Nephron (organoid): ENCODE measurements at regions not wholly inside any gene's neighbourhood (a gene's known extent, or its start where the extent isn't known, plus 50 kb on each side); places are given as distances from the start of the nearest gene placed in this dataset.

Source experiments
- H3K27ac Mint-ChIP-seq, 3 experiments: 2 replicates each; pipeline ENCODE4 v1.8.0; 2020; ENCODE audit warnings: mixed read lengths in 3 of 3, mild to moderate bottlenecking in 2 of 3, moderate library complexity in 1 of 3
- H3K27me3 Mint-ChIP-seq: 2 replicates; pipeline ENCODE4 v1.8.0; 2021; ENCODE audit warnings: low read depth, mild to moderate bottlenecking, moderate library complexity, mixed read lengths
- H3K36me3 Mint-ChIP-seq: 2 replicates; pipeline ENCODE4 v1.8.0; 2020; ENCODE audit warnings: low read depth, mixed read lengths
- H3K4me1 Mint-ChIP-seq: 2 replicates; pipeline ENCODE4 v1.8.0; 2020; ENCODE audit warnings: mixed read lengths
- H3K4me3 Mint-ChIP-seq, 3 experiments: 2 replicates each; pipeline ENCODE4 v1.8.0; 2020; ENCODE audit warnings: mild to moderate bottlenecking in 3 of 3, mixed read lengths in 3 of 3, moderate library complexity in 2 of 3
- H3K9me3 Mint-ChIP-seq: 2 replicates; pipeline ENCODE4 v1.8.0; 2020; ENCODE audit warnings: mixed read lengths
- TF ChIP-seq, protein P1 (sequence below), 3 experiments: fragments of 200-600 bp; sonication (generic); IDR thresholded peaks; one replicate each; pipeline ENCODE4 v1.5.0; 2021; ENCODE audit warnings: antibody characterized with exemption in 3 of 3; ENCODE audit not compliant: unreplicated experiment in 3 of 3

DNA sequence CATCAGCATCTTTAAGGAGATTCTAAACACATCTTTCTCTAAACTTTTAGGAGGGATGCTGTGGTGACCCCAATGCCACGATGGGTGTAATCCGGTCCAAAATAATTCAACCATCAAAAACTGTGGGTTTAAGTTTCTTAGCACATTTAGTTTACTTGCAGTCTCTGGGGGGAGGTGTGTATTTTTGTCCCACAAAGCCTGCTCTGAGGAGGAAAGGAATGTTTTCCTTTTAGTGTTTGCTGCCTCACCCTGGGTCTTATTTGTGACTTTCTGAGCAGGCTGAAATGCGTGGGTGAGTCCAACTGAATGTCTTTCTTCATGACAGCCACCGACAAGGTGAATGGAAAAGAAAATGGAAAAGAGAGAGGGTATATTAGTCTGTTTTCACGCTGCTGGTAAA, 1324.7 kb downstream of the AACS start:
- H3K4me1 Mint-ChIP-seq: no peaks in the 10 kb centered on the region
- no peak overlapping the region for H3K4me3 Mint-ChIP-seq
- no peak overlapping the region for H3K27ac Mint-ChIP-seq
- H3K27me3 Mint-ChIP-seq: peaks cover 7% of the 10 kb centered on the region
- H3K9me3 Mint-ChIP-seq: no peaks in the 10 kb centered on the region
- H3K36me3 Mint-ChIP-seq: no peaks in the 10 kb centered on the region
- TF ChIP-seq, protein P1, sequence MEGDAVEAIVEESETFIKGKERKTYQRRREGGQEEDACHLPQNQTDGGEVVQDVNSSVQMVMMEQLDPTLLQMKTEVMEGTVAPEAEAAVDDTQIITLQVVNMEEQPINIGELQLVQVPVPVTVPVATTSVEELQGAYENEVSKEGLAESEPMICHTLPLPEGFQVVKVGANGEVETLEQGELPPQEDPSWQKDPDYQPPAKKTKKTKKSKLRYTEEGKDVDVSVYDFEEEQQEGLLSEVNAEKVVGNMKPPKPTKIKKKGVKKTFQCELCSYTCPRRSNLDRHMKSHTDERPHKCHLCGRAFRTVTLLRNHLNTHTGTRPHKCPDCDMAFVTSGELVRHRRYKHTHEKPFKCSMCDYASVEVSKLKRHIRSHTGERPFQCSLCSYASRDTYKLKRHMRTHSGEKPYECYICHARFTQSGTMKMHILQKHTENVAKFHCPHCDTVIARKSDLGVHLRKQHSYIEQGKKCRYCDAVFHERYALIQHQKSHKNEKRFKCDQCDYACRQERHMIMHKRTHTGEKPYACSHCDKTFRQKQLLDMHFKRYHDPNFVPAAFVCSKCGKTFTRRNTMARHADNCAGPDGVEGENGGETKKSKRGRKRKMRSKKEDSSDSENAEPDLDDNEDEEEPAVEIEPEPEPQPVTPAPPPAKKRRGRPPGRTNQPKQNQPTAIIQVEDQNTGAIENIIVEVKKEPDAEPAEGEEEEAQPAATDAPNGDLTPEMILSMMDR (IDR thresholded peaks at IDR 0.05; ENCODE audit: unreplicated experiment in 3 of 3): no peak

DNA sequence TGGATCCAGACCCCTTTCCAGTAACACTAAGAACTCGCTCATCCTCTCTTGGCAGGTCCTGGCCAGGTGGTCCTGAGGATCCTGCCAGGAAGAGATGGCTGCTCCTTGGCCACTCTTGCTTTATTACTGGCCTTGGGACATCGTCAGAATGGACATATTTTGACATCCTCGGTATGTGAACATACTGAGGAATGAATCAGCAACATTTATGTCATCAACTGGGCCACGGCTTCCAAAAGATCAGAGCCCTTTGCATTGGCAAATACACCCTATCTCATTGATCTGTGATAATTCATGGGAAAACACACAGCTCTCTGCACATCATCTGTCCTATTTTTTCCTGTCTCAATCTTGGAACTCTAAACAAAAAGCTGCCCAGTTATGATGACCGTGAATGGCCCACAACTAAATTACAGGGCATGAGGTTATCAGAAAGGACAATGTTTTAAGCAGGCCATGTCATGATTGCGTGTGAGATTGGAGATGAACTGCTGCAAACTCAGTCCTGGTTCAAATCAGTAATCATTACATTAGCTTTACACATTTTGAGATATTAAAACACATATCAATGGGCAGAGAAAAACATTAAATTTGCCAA, 1325.8 kb downstream of the AACS start:
- TF ChIP-seq, protein P1 (IDR thresholded peaks at IDR 0.05; ENCODE audit: unreplicated experiment in 3 of 3): no peak
- H3K27me3 Mint-ChIP-seq: peaks cover 5% of the 10 kb centered on the region
- no peaks in the 10 kb centered on the region for H3K4me1 Mint-ChIP-seq
- no peaks in the 10 kb centered on the region for H3K36me3 Mint-ChIP-seq
- H3K4me3 Mint-ChIP-seq: no peak overlapping the region
- no peak overlapping the region for H3K27ac Mint-ChIP-seq
- no peaks in the 10 kb centered on the region for H3K9me3 Mint-ChIP-seq

DNA sequence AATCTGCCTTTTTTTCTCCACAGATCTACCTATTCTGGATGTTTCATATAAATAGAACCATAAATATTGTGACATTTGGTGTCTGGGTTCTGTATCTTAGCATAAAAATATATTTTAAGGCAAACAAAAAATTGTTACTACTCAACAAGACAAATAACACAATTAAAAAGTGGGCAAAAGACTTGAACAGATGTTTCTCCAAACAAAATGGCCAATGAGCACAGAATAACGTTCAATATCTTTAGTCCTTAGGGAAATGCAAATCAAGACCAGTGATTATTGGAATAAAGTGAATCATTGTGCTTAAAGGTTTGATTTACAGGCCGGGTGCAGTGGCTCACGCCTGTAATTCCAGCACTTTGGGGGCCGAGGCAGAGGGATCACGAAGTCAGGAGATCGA, 1331.3 kb downstream of the AACS start:
- Mint-ChIP-seq H3K4me3 (no peak overlapping the region), H3K4me1 (no peaks in the 10 kb centered on the region), H3K27ac (no peak overlapping the region), H3K36me3 (no peaks in the 10 kb centered on the region), H3K27me3 (no peaks in the 10 kb centered on the region), H3K9me3 (peaks cover 19% of the 10 kb centered on the region)
- TF ChIP-seq, protein P1 (IDR thresholded peaks at IDR 0.05; ENCODE audit: unreplicated experiment in 3 of 3): no peak

DNA sequence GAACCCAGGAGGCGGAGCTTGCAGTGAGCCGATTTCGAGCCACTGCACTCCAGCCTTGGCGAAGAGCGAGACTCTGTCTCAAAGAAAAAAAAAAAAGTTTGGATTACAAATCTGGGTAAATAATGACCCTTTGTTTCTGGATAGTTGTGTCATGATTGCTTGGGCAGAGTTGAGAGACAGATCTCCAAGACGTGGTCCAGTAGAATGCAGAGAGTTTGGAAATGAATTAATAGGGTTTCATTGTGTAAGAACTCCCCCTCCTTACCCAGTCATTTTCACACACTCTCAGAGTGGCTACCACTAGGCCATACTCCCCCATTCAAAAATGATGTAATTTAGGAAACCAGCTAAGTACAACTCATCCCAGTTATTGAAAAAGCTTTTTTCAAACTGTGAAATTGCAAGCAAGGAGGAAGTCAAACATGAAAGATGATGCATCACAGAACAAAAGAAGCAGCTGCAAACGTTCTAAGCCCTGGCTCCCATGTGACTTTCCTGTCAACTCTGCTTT, 1331.9 kb downstream of the AACS start:
- TF ChIP-seq, protein P1 (IDR thresholded peaks at IDR 0.05; ENCODE audit: unreplicated experiment in 3 of 3): no peak
- Mint-ChIP-seq H3K27me3 (no peaks in the 10 kb centered on the region), H3K36me3 (no peaks in the 10 kb centered on the region), H3K9me3 (peaks cover 19% of the 10 kb centered on the region), H3K4me3 (no peak overlapping the region), H3K4me1 (no peaks in the 10 kb centered on the region), H3K27ac (no peak overlapping the region)

DNA sequence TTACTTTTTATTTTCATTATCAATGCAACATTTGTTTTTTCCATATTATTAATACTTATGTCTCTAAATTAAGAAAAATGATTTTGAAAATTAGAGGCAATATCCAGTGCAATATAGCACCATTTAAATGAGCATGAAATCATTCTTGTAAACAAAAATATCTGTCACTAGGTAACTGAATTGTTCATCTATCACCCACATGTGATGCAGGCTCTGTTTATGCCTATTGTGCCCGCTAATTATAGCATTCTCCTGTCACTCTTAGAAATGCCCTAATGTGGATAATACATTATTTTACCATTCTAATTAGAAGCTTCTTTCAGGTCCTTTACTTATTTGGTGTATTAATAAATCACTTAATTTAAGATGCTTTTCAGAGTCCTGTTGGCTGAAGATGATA, 1332.4 kb downstream of the AACS start:
- H3K27me3 Mint-ChIP-seq: no peaks in the 10 kb centered on the region
- H3K4me1 Mint-ChIP-seq: no peaks in the 10 kb centered on the region
- H3K9me3 Mint-ChIP-seq: peaks cover 19% of the 10 kb centered on the region
- no peak overlapping the region for H3K27ac Mint-ChIP-seq
- H3K36me3 Mint-ChIP-seq: no peaks in the 10 kb centered on the region
- no peak overlapping the region for H3K4me3 Mint-ChIP-seq
- TF ChIP-seq, protein P1 (IDR thresholded peaks at IDR 0.05; ENCODE audit: unreplicated experiment in 3 of 3): no peak

DNA sequence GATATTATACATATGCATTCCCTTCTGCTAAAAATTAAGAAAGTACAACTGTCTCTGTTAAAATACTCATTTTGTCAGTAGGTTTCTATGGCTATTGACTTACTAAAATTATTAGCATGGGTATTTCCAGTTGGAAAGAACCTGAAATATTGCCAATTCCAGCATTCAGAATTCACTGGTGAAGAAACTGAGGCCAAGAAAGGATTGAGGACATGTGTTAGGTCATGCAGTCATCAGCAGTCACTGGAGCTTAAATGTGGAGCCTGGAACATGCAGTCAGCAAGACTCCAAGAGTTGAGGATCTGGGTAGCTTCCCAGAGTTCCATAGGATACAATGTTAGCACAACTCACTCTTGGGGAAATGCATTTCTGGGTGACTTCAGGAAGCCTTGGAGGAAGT, 1335.6 kb downstream of the AACS start:
- H3K27me3 Mint-ChIP-seq: no peaks in the 10 kb centered on the region
- TF ChIP-seq, protein P1 (IDR thresholded peaks at IDR 0.05; ENCODE audit: unreplicated experiment in 3 of 3): no peak
- H3K4me3 Mint-ChIP-seq: no peak overlapping the region
- H3K9me3 Mint-ChIP-seq: peaks cover 19% of the 10 kb centered on the region
- H3K4me1 Mint-ChIP-seq: no peaks in the 10 kb centered on the region
- no peak overlapping the region for H3K27ac Mint-ChIP-seq
- H3K36me3 Mint-ChIP-seq: no peaks in the 10 kb centered on the region
